GM12878 (cell line): ENCODE measurements at regions not wholly inside any gene's neighbourhood (a gene's known extent, or its start where the extent isn't known, plus 50 kb on each side); places are given as distances from the start of the nearest gene placed in this dataset.

Experiments used
- ATAC-seq: fragments of 200-7000 bp; cut with Tn5 transposase; 3 replicates; pipeline ENCODE4 v1.9.1; 2020; ENCODE audit warnings: mild to moderate bottlenecking, moderate library complexity
- BruUV-seq: library from RNA; stranded (reverse); fragments of 400-500 nt; replicated peaks from 2 replicates; lab custom pipeline; 2021; lab: Mats Ljungman, UMichigan
- CTCF ChIA-PET: fragments of 300-600 bp; sonication (Branson Sonifier 250); formaldehyde crosslinking; extraction: SDS; loops from one replicate; lab custom pipeline; 2021; ENCODE audit warnings: inconsistent platforms; lab: Yijun Ruan, JAX
- POLR2A ChIA-PET: fragments of 350-600 bp; formaldehyde crosslinking; extraction: SDS; loops from one replicate; lab custom pipeline; 2021; ENCODE audit warnings: inconsistent platforms; lab: Charles Lee
- RAD21 ChIA-PET: fragments of 300-600 bp; sonication (Branson Sonifier 250); formaldehyde crosslinking; loops from one replicate; lab custom pipeline; 2023; ENCODE audit warnings: antibody characterized with exemption; ENCODE audit not compliant: unreplicated experiment; lab: Charles Lee
- SMC1A ChIA-PET: fragments of 300-600 bp; sonication (Branson Sonifier 250); formaldehyde crosslinking; loops from one replicate; lab custom pipeline; 2023; ENCODE audit not compliant: unreplicated experiment, uncharacterized antibody; lab: Charles Lee
- DNase-seq: peaks from one replicate; pipeline ENCODE4 v3.0.0-alpha.2; 2011; ENCODE audit warnings: low read depth, low spot score
- FAIRE-seq: peaks from 3 replicates; lab custom pipeline; 2011; peaks lifted over from hg19 to GRCh38; lab: Jason Lieb, UNC
- H2AFZ ChIP-seq: 2 replicates; pipeline ENCODE4 v1.6.0; 2011; ENCODE audit warnings: low read depth, low read length, control low read depth; ENCODE audit not compliant: control insufficient read depth
- H3K27ac ChIP-seq: 2 replicates; pipeline ENCODE4 v1.5.1; 2011; ENCODE audit warnings: control low read depth; ENCODE audit not compliant: control insufficient read depth, insufficient read depth
- H3K27me3 ChIP-seq, 2 experiments: replicated peaks in 1 of 2; 2 replicates each; pipeline versions ENCODE4 v1.6.0 to v1.6.1; 2011; ENCODE audit warnings: low read length in 1 of 2; ENCODE audit not compliant: control insufficient read depth in 2 of 2, insufficient read depth in 2 of 2
- H3K36me3 ChIP-seq, 2 experiments: 2 replicates each; pipeline ENCODE4 v1.5.1; 2011; ENCODE audit warnings: low read length in 1 of 2; ENCODE audit not compliant: control insufficient read depth in 2 of 2, insufficient read depth in 2 of 2
- H3K4me1 ChIP-seq: 2 replicates; pipeline ENCODE4 v1.6.1; 2011; ENCODE audit warnings: mild to moderate bottlenecking, low read length, moderate library complexity, mixed read lengths; ENCODE audit not compliant: control insufficient read depth, insufficient read depth
- H3K4me2 ChIP-seq: 2 replicates; pipeline ENCODE4 v1.6.0; 2011; ENCODE audit warnings: control low read depth; ENCODE audit not compliant: control insufficient read depth, insufficient read depth
- H3K4me3 ChIP-seq: fragments of 200-600 bp; sonication (generic); 2 replicates; pipeline ENCODE4 v1.5.1; 2016
- H3K79me2 ChIP-seq: 2 replicates; pipeline ENCODE4 v1.6.0; 2011; ENCODE audit warnings: low read length; ENCODE audit not compliant: control insufficient read depth, insufficient read depth
- H3K9ac ChIP-seq: 2 replicates; pipeline ENCODE4 v1.8.0; 2011; ENCODE audit warnings: low read length, control low read depth, mixed read lengths; ENCODE audit not compliant: control insufficient read depth, insufficient read depth
- H3K9me3 ChIP-seq: replicated peaks from 3 replicates; pipeline ENCODE4 v1.5.1; 2011; ENCODE audit warnings: mild to moderate bottlenecking, low read length; ENCODE audit not compliant: control insufficient read depth, insufficient read depth
- H4K20me1 ChIP-seq: 2 replicates; pipeline ENCODE4 v1.6.0; 2011; ENCODE audit not compliant: control insufficient read depth, insufficient read depth
- DPF2 ChIP-seq: fragments of 450-650 bp; IDR thresholded peaks from 2 replicates; pipeline ENCODE4 v1.6.1; 2017; ENCODE audit warnings: mild to moderate bottlenecking
- ELK1 ChIP-seq: IDR thresholded peaks from 2 replicates; pipeline ENCODE4 v1.6.1; 2012; ENCODE audit warnings: low read depth, low read length, improper control_type of control experiment
- FOXK2 ChIP-seq: fragments of 450-650 bp; IDR thresholded peaks from 2 replicates; pipeline ENCODE4 v1.6.1; 2017; ENCODE audit warnings: mild to moderate bottlenecking, moderate library complexity
- GABPA ChIP-seq: IDR thresholded peaks from 2 replicates; pipeline ENCODE4 v1.6.1; 2014; ENCODE audit warnings: antibody characterized with exemption, low read depth, mild to moderate bottlenecking, inconsistent platforms
- HCFC1 ChIP-seq: fragments of 150-350 bp; IDR thresholded peaks from 2 replicates; pipeline ENCODE4 v1.6.1; 2014; ENCODE audit warnings: low read length
- IKZF1 ChIP-seq: fragments of 450-650 bp; conservative IDR thresholded peaks from 2 replicates; pipeline ENCODE4 v1.6.1; 2017; ENCODE audit warnings: antibody characterized with exemption, mild to moderate bottlenecking
- JUND ChIP-seq: IDR thresholded peaks from 2 replicates; pipeline ENCODE4 v1.6.1; 2012; ENCODE audit warnings: low read depth, mild to moderate bottlenecking, low read length, improper control_type of control experiment, moderate library complexity
- PRDM15 ChIP-seq: fragments of 450-650 bp; formaldehyde crosslinking; IDR thresholded peaks from 2 replicates; pipeline ENCODE4 v1.4.0; 2020; ENCODE audit warnings: mild to moderate bottlenecking, moderate library complexity
- RCOR1 ChIP-seq: conservative IDR thresholded peaks from 2 replicates; pipeline ENCODE4 v1.6.1; 2012; ENCODE audit warnings: low read depth, low read length, improper control_type of control experiment
- SIN3A ChIP-seq: IDR thresholded peaks from 2 replicates; pipeline ENCODE4 v1.6.1; 2012; ENCODE audit warnings: low read depth, low read length, improper control_type of control experiment
- SREBF1 ChIP-seq: IDR thresholded peaks from 2 replicates; pipeline ENCODE4 v1.6.1; 2012; ENCODE audit warnings: mild to moderate bottlenecking, low read length
- SUZ12 ChIP-seq: fragments of 200-600 bp; sonication (generic); IDR thresholded peaks from one replicate; pipeline ENCODE4 v1.6.1; 2018; ENCODE audit warnings: antibody characterized with exemption, mild to moderate bottlenecking; ENCODE audit not compliant: unreplicated experiment
- TCF3 ChIP-seq: IDR thresholded peaks from 2 replicates; pipeline ENCODE4 v1.6.1; 2012; ENCODE audit warnings: low read depth, mild to moderate bottlenecking, low read length, borderline replicate concordance; ENCODE audit not compliant: insufficient read depth
- TCF7 ChIP-seq: IDR thresholded peaks from 2 replicates; pipeline ENCODE4 v1.6.1; 2014; ENCODE audit warnings: antibody characterized with exemption, borderline replicate concordance
- ZNF24 ChIP-seq: fragments of 450-650 bp; IDR thresholded peaks from 2 replicates; pipeline ENCODE4 v1.6.1; 2017; ENCODE audit warnings: antibody characterized with exemption, mild to moderate bottlenecking
- ZNF384 ChIP-seq: IDR thresholded peaks from 2 replicates; pipeline ENCODE4 v1.6.1; 2012; ENCODE audit warnings: low read depth, mild to moderate bottlenecking, low read length, improper control_type of control experiment, borderline replicate concordance
- WGBS: methylation state at CpG from one replicate; pipeline ENCODE4 v1.1.6; 2016; ENCODE audit warnings: low lambda C conversion rate; ENCODE audit not compliant: insufficient replicate concordance, insufficient coverage; ENCODE audit errors: missing lambda C conversion rate; 5-methylcytosine and 5-hydroxymethylcytosine counted together
- in situ Hi-C: fragments of 300-500 bp; cut with MboI; formaldehyde crosslinking; loops from 9 replicates; pipeline ENCODE4 v1.14.3; 2018; ENCODE audit warnings: mixed read lengths
- intact Hi-C: fragments of 100-400 bp; cut with micrococcal nuclease; formaldehyde crosslinking; loops from one replicate; pipeline ENCODE4 v1.14.2; 2022; ENCODE audit not compliant: unreplicated experiment

- Histone ChIP-seq H3K27me3 (no peaks in the 10 kb centered on the region), H2AFZ (no peak overlapping the region), H4K20me1 (no peaks in the 10 kb centered on the region), H3K9ac (no peak overlapping the region), H3K4me3 (no peak overlapping the region), H3K9me3 (no peaks in the 10 kb centered on the region), H3K4me1 (no peaks in the 10 kb centered on the region), H3K4me2 (no peak overlapping the region), H3K36me3 (peaks cover 2 to 6% of the 10 kb centered on the region in 2 experiments; a peak in 3 of 4 replicates), H3K79me2 (no peaks in the 10 kb centered on the region), H3K27ac (no peak overlapping the region)
- ATAC-seq: no peak
- in situ Hi-C loops (no loop called here), intact Hi-C loops (no loop called here)
- no peak for DNase-seq
- ChIA-PET POLR2A (no interaction called here), CTCF (no interaction called here), SMC1A (interaction anchor here (1.1 to 1.6 kb wide), 2 partner anchors 11 to 32 kb away, joined by 3 to 6 read pairs; no protein-coding TSS in a partner anchor), RAD21 (interaction anchor here (0.6 kb wide), 1 partner anchor 346 kb away, joined by 3 read pairs; no protein-coding TSS in a partner anchor)
- 100% methylated on average over 7 of the region's 7 CpGs for WGBS
- TF ChIP-seq SUZ12: no peak
- no peak for TF ChIP-seq ZNF384
- TF ChIP-seq IKZF1: no peak
- TF ChIP-seq HCFC1: no peak
- no peak for TF ChIP-seq TCF7
- TF ChIP-seq PRDM15 (CRISPR knock-in tag): no peak
- no peak for TF ChIP-seq SREBF1
- no peak for TF ChIP-seq SIN3A
- no peak for TF ChIP-seq FOXK2
- TF ChIP-seq ZNF24: no peak
- no peak for TF ChIP-seq DPF2
- no peak for TF ChIP-seq GABPA
- no peak for TF ChIP-seq ELK1
- TF ChIP-seq JUND: no peak
- TF ChIP-seq RCOR1: no peak
- TF ChIP-seq TCF3: no peak
- FAIRE-seq: no peak
- BruUV-seq: no TSS peak
These were observed 164.1 kb downstream of the UTRN start for GRCh38 chr6:144449218-144449617.
